GM12875 (cell line): ENCODE measurements at regions not wholly inside any gene's neighbourhood (a gene's known extent, or its start where the extent isn't known, plus 50 kb on each side); places are given as distances from the start of the nearest gene placed in this dataset.

Source experiments
- H3K4me3 ChIP-seq: one replicate; pipeline ENCODE4 v1.5.1; 2011; ENCODE audit warnings: low read depth, low read length, control low read depth
- CTCF ChIP-seq: IDR thresholded peaks from 2 replicates; pipeline ENCODE4 v1.5.1; 2011; ENCODE audit warnings: low read depth, mild to moderate bottlenecking, control low read depth, inconsistent platforms, low read length, moderate library complexity, borderline replicate concordance; ENCODE audit not compliant: insufficient read depth

- no peak for TF ChIP-seq CTCF
- no peak overlapping the region for H3K4me3 ChIP-seq
These were observed 200.5 kb downstream of the MDFIC start for GRCh38 chr7:115122388-115122787.

GRCh38 chr7:115117748-115118147 is 195.9 kb downstream of the MDFIC start:
- no peak for TF ChIP-seq CTCF
- no peak overlapping the region for H3K4me3 ChIP-seq

GRCh38 chr7:115116773-115117715 is 195.2 kb downstream of the MDFIC start:
- H3K4me3 ChIP-seq: no peak overlapping the region
- TF ChIP-seq CTCF: no peak

GRCh38 chr7:115113776-115114175 is 191.9 kb downstream of the MDFIC start:
- H3K4me3 ChIP-seq: no peak overlapping the region
- TF ChIP-seq CTCF: no peak

- no peak overlapping the region for H3K4me3 ChIP-seq
- TF ChIP-seq CTCF: no peak
These were observed 191.2 kb downstream of the MDFIC start for GRCh38 chr7:115113131-115113530.

GRCh38 chr7:115110523-115110922 is 188.6 kb downstream of the MDFIC start:
- no peak for TF ChIP-seq CTCF
- H3K4me3 ChIP-seq: no peak overlapping the region

GRCh38 chr7:115106316-115106715 is 184.4 kb downstream of the MDFIC start:
- no peak for TF ChIP-seq CTCF
- no peak overlapping the region for H3K4me3 ChIP-seq
